ENCODE measurements at regions not wholly inside any gene's neighbourhood (a gene's known extent, or its start where the extent isn't known, plus 50 kb on each side); places are given as distances from the start of the nearest gene placed in this dataset.

GRCh38 chr5:169357291-169357690 is 56.4 kb upstream of the SLIT3 start:
- TF ChIP-seq ZNF623 (tag by site-specific recombination; IDR thresholded peaks at IDR 0.05) (no peak), ZNF133 (tag by site-specific recombination; IDR thresholded peaks at IDR 0.05) (no peak)

All from HEK293 (cell line).